Nucleus accumbens (tissue), 56 donors: ENCODE measurements at regions not wholly inside any gene's neighbourhood (a gene's known extent, or its start where the extent isn't known, plus 50 kb on each side); places are given as distances from the start of the nearest gene placed in this dataset.
A peak's percentile ranks its signal among the peaks of the same experiment; 100 is the strongest.
"Not testable (repeated sequence)": the region's sequence is repeated elsewhere in the genome, so short reads cannot be mapped to it uniquely, and the experiment has no call there.

Experiments
- DNase-seq, 56 donors: peaks; one replicate each; lab custom pipeline; 2025; lab: John Stamatoyannopoulos, UW

- DNase-seq: no peak
Measured at GRCh38 chr2:65766768-65767267, 334.4 kb upstream of the SPRED2 start.

GRCh38 chr2:65765376-65765775 lies 333.0 kb upstream of the SPRED2 start:
- DNase-seq: no peak

DNA sequence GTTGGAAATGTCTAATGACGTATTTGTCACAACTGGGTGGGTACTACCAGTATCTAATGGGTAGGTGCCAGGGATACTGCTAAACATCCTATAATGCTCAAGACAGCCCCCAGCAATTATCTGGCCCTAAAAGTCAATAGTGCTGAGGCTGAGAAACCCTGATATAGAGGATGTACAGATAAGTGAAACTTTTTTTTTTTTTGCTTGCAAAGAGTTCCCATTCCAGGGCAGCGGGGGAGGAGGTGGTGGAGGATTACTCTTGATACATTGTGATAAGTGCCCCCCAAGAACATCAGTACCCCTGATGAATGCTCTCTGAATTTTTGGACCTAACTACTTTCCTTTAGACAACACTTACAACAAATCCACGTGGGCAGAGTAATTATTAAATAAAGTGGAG lies 329.7 kb upstream of the SPRED2 start:
- DNase-seq: no peak

- DNase-seq: peak in 1 of 56 donors; percentile 0
Measured at GRCh38 chr2:65754219-65754618, 321.8 kb upstream of the SPRED2 start.

GRCh38 chr2:65751408-65751807 lies 319.0 kb upstream of the SPRED2 start:
- no peak for DNase-seq

DNA sequence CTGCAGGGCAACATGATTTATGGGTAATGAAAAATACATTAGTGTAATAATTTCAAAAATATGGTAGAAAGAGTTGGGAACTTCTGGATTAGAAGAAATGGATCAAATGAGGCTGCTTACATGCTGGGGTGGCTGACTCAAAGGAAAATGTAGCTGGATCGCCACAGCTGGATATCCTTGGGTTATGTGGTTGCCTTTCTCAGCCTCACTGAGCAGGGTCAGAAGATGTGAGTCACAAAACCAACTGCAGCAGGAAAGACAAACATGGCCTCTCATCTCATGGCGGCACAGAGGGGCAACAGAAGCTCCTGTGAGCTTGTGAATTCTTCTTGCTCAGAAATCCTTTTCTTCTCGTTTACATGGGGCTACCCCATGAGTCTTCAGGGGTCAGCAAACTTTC lies 317.1 kb upstream of the SPRED2 start:
- DNase-seq: no peak

GRCh38 chr2:65747875-65748274 lies 315.5 kb upstream of the SPRED2 start:
- DNase-seq: not testable (repeated sequence)

- peak in 11 of 56 donors; percentile 0 to 43 (median 9) for DNase-seq
Measured at GRCh38 chr2:65746931-65747675, 314.7 kb upstream of the SPRED2 start.

DNA sequence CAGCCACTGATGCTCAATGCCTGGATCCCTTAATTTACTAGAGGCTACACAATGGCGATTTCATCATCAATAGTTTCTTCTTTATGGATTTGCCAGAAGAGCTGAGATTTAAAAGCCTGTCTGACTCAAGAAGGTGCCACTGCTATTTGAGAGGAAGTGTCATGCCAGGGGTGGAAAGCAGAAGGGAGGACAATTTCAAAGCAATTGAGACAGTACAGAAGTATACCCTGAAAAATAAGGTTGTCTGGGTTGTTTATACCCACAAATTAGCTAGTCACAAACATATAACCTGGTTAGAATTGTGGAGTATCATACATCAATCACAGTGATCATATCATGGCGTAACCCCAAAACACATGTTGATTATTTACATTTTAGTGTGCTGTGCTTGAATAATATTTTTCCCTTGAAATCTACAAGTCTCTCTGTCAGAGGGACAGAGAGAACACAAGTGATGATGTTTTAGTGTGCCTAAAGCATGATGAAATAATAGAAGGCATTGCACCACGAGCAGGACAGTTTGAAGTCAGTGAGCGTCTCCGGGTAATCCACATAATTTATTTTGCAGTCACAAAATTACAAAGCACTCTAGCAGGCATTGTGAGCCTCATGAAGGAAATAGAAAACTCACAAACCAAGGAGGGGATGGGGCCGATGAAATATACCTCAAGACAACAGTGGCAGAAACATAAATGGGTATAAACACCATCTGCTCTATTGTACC lies 312.2 kb upstream of the SPRED2 start:
- DNase-seq: no peak

GRCh38 chr2:65742977-65743376 lies 310.6 kb upstream of the SPRED2 start:
- DNase-seq: no peak

GRCh38 chr2:65739927-65740326 lies 307.5 kb upstream of the SPRED2 start:
- DNase-seq: no peak

GRCh38 chr2:65737452-65738011 lies 305.1 kb upstream of the SPRED2 start:
- no peak for DNase-seq

- DNase-seq: no peak
Measured at GRCh38 chr2:65731476-65731875, 299.1 kb upstream of the SPRED2 start.

- no peak for DNase-seq
Measured at GRCh38 chr2:65730186-65730585, 297.8 kb upstream of the SPRED2 start.

GRCh38 chr2:65729246-65729645 lies 296.8 kb upstream of the SPRED2 start:
- no peak for DNase-seq

- DNase-seq: no peak
Measured at GRCh38 chr2:65728477-65729180, 296.2 kb upstream of the SPRED2 start.

GRCh38 chr2:65727816-65728215 lies 295.4 kb upstream of the SPRED2 start:
- DNase-seq: no peak

GRCh38 chr2:65727381-65727780 lies 295.0 kb upstream of the SPRED2 start:
- DNase-seq: no peak

DNA sequence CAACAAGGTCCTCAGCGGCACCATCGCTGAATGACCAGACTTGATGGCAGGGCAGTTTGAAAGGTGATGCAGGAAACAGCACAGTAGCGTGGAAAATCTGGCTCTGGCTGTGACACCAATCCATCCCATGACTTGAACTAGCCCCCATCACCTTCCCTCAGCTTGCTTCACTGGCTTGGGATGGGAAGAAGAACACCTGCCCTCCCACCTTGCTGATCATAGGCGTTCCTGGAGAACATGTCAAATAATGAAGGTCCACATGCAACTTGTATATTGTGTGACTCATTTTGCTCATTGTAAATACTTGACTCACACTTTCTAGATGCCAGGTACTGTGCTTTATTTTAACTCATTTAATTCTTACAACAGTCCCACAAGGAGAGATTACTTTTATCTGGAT lies 292.4 kb upstream of the SPRED2 start:
- DNase-seq: no peak

DNA sequence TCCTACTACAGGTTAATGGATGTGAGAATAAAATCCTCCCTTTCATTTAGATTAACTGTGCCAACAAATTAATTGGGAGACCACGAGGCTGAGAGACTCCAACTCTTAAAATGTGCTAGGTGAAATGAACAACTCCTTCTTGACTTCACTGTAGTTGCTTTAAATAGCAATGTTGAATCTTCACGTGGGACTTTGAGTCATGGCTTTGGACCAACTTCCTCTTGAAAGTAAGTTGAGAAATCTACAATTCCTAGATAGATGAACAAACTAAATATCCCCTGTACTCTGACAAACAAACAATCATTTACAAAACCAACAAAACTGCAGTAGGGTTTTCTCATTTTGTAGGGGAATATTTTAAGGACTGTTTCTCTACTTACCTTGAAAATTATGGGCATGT lies 291.9 kb upstream of the SPRED2 start:
- DNase-seq: no peak
